Astrocyte (in vitro differentiated cells and primary cell): ENCODE measurements at regions not wholly inside any gene's neighbourhood (a gene's known extent, or its start where the extent isn't known, plus 50 kb on each side); places are given as distances from the start of the nearest gene placed in this dataset.
"Not testable (repeated sequence)": the region's sequence is repeated elsewhere in the genome, so short reads cannot be mapped to it uniquely, and the experiment has no call there.

ENCODE experiments used
- DNase-seq: peaks from one replicate; pipeline ENCODE4 v3.0.0-alpha.2; 2010; ENCODE audit warnings: low read depth
- FAIRE-seq: peaks from 2 replicates; lab custom pipeline; 2011; peaks lifted over from hg19 to GRCh38; lab: Jason Lieb, UNC
- H2AFZ ChIP-seq: 2 replicates; pipeline ENCODE4 v1.6.0; 2012; ENCODE audit warnings: low read depth, low read length, inconsistent platforms
- H3K27ac ChIP-seq: 2 replicates; pipeline ENCODE4 v1.5.1; 2011; ENCODE audit warnings: low read depth, low read length, inconsistent platforms
- H3K27me3 ChIP-seq: 2 replicates; pipeline ENCODE4 v1.6.0; 2011; ENCODE audit warnings: low read length, inconsistent platforms; ENCODE audit not compliant: insufficient read depth
- H3K36me3 ChIP-seq: 2 replicates; pipeline ENCODE4 v1.5.1; 2011; ENCODE audit warnings: low read length, inconsistent platforms; ENCODE audit not compliant: insufficient read depth
- H3K4me1 ChIP-seq: 2 replicates; pipeline ENCODE4 v1.5.1; 2011; ENCODE audit warnings: low read length, inconsistent platforms; ENCODE audit not compliant: insufficient read depth
- H3K4me2 ChIP-seq: 2 replicates; pipeline ENCODE4 v1.6.0; 2012; ENCODE audit warnings: low read length, inconsistent platforms
- H3K4me3 ChIP-seq: 2 replicates; pipeline ENCODE4 v1.5.1; 2011; ENCODE audit warnings: low read depth, mild to moderate bottlenecking, low read length, inconsistent platforms; ENCODE audit not compliant: insufficient read depth
- H3K79me2 ChIP-seq: 2 replicates; pipeline ENCODE4 v1.6.0; 2012; ENCODE audit warnings: mild to moderate bottlenecking, low read length, inconsistent platforms; ENCODE audit not compliant: insufficient read depth
- H3K9ac ChIP-seq: 2 replicates; pipeline ENCODE4 v1.6.0; 2012; ENCODE audit warnings: mild to moderate bottlenecking, low read length, inconsistent platforms
- H3K9me3 ChIP-seq: 2 replicates; pipeline ENCODE4 v1.5.1; 2012; ENCODE audit warnings: low read depth, mild to moderate bottlenecking, low read length, inconsistent platforms; ENCODE audit not compliant: insufficient read depth
- H4K20me1 ChIP-seq: 2 replicates; pipeline ENCODE4 v1.6.0; 2012; ENCODE audit warnings: low read length, inconsistent platforms; ENCODE audit not compliant: insufficient read depth
- H3K27ac Mint-ChIP-seq: one replicate; pipeline ENCODE4 v1.8.0; 2021; ENCODE audit warnings: mild to moderate bottlenecking, mixed read lengths; ENCODE audit not compliant: unreplicated experiment
- H3K27me3 Mint-ChIP-seq: one replicate; pipeline ENCODE4 v1.8.0; 2021; ENCODE audit warnings: low read depth, mixed read lengths; ENCODE audit not compliant: unreplicated experiment
- H3K36me3 Mint-ChIP-seq: one replicate; pipeline ENCODE4 v1.8.0; 2021; ENCODE audit warnings: low read depth, mixed read lengths; ENCODE audit not compliant: unreplicated experiment
- H3K4me1 Mint-ChIP-seq: one replicate; pipeline ENCODE4 v1.8.0; 2021; ENCODE audit warnings: low read depth, mixed read lengths; ENCODE audit not compliant: unreplicated experiment
- H3K4me3 Mint-ChIP-seq: one replicate; pipeline ENCODE4 v1.8.0; 2021; ENCODE audit warnings: mild to moderate bottlenecking, moderate library complexity, mixed read lengths; ENCODE audit not compliant: unreplicated experiment
- H3K9me3 Mint-ChIP-seq: one replicate; pipeline ENCODE4 v1.8.0; 2021; ENCODE audit warnings: mild to moderate bottlenecking, mixed read lengths; ENCODE audit not compliant: unreplicated experiment

DNA sequence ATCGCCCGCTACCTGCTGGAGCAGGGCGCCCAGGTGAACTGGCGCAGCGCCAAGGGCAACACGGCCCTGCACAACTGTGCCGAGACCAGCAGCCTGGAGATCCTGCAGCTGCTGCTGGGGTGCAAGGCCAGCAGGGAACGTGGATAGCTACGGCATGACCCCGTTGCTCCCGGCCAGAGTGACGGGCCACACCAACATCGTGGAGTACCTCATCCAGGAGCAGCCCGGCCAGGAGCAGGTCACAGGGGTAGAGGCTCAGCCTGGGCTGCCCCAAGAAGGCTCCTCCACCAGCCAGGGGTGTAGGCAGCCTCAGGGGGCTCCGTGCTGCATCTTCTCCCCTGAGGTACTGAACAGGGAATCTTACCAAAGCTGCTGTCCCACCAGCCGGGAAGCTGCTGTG lies 515.9 kb downstream of the TUBA3C start:
- not testable (repeated sequence) for FAIRE-seq, H3K36me3 Mint-ChIP-seq, H3K4me3 Mint-ChIP-seq, H2AFZ ChIP-seq, H3K9ac ChIP-seq, H3K27ac ChIP-seq, H3K27ac Mint-ChIP-seq, H3K4me3 ChIP-seq, H3K27me3 Mint-ChIP-seq, DNase-seq, H3K4me2 ChIP-seq, H3K4me1 ChIP-seq, H3K36me3 ChIP-seq, H3K79me2 ChIP-seq, H4K20me1 ChIP-seq, H3K9me3 Mint-ChIP-seq, H3K9me3 ChIP-seq, H3K27me3 ChIP-seq, H3K4me1 Mint-ChIP-seq

DNA sequence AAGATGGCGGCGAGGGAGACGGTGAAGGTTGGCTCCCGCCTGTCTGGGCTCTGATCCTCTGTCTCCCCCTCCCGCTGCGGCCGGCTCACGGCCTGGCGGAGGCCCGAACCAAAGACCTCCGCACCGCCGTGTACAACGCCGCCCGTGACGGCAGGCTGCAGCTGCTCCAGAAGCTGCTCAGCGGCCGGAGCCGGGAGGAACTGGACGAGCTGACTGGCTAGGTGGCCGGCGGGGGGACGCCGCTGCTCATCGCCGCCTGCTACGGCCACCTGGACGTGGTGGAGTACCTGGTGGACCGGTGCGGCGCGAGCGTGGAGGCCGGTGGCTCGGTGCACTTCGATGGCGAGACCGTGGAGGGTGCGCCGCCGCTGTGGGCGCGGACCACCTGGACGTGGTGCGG lies 516.5 kb downstream of the TUBA3C start:
- H3K27ac ChIP-seq, H3K9me3 Mint-ChIP-seq, H3K79me2 ChIP-seq, H3K4me3 ChIP-seq, H3K4me1 ChIP-seq, DNase-seq, H3K4me3 Mint-ChIP-seq, H3K9me3 ChIP-seq, H3K36me3 ChIP-seq, H3K36me3 Mint-ChIP-seq, H3K27me3 ChIP-seq, H3K4me2 ChIP-seq, H2AFZ ChIP-seq, H3K9ac ChIP-seq, H4K20me1 ChIP-seq, H3K4me1 Mint-ChIP-seq, H3K27me3 Mint-ChIP-seq, FAIRE-seq, H3K27ac Mint-ChIP-seq: not testable (repeated sequence)

DNA sequence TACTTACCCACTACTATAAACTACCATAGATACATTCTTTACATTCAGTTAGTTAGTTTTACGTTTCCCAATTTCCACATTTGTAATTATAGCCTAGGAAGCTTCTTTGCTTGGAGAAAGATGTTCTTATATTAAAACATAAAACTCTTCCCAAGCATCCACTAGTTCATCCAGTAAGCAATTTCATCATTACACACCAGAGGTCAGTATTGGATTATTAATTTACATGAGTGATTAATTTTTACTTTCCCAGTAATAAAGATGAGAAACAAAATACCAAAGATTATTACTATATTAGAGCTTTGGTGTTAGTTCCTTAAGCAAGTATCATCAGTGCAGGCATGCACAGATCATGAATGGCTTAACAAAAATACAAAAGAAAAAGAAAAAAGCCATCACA lies 518.4 kb downstream of the TUBA3C start:
- not testable (repeated sequence) for H3K27me3 ChIP-seq, FAIRE-seq, H3K9me3 ChIP-seq, H3K27ac ChIP-seq, H4K20me1 ChIP-seq, H3K4me1 Mint-ChIP-seq, H3K27me3 Mint-ChIP-seq, H3K4me3 Mint-ChIP-seq, H3K9me3 Mint-ChIP-seq, H3K27ac Mint-ChIP-seq, H3K9ac ChIP-seq, DNase-seq, H3K36me3 ChIP-seq, H3K4me3 ChIP-seq, H2AFZ ChIP-seq, H3K36me3 Mint-ChIP-seq, H3K4me2 ChIP-seq, H3K79me2 ChIP-seq, H3K4me1 ChIP-seq

DNA sequence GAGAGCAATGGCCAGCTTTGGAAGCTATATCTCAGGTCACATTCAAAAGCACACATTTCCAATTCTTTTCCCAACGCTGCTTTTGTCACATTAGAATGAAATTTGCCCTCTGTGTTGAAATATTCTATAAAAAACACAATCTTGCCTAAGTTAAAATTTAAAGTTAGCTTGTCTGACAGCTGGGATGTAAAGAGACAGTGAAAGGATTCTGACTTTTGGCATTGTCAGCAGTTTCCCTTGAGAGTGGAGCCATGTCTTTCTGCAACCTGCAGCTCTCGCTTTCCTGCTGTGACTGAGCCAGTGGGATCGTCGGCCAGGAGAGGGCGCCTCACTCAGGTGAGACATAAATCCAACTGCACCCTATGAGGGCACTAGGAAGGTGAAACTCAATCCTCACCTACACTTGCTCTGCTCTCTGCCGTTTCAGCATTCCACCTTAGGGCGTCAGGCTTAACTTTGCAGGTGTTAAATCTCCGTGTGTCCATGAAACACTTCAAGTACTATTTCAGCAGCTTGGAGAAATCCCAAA lies 537.9 kb downstream of the TUBA3C start:
- H2AFZ ChIP-seq, H3K27ac ChIP-seq, H3K36me3 ChIP-seq, FAIRE-seq, H3K27me3 Mint-ChIP-seq, H3K4me1 Mint-ChIP-seq, H3K79me2 ChIP-seq, H3K4me1 ChIP-seq, H3K27ac Mint-ChIP-seq, H3K9ac ChIP-seq, H3K4me3 Mint-ChIP-seq, H3K9me3 ChIP-seq, H3K4me2 ChIP-seq, H4K20me1 ChIP-seq, H3K36me3 Mint-ChIP-seq, H3K9me3 Mint-ChIP-seq, DNase-seq, H3K4me3 ChIP-seq, H3K27me3 ChIP-seq: not testable (repeated sequence)

GRCh38 chr13:18628928-18629327 lies 552.7 kb downstream of the TUBA3C start:
- H4K20me1 ChIP-seq, H2AFZ ChIP-seq, H3K4me3 Mint-ChIP-seq, DNase-seq, H3K36me3 ChIP-seq, H3K27me3 ChIP-seq, H3K27ac ChIP-seq, H3K4me1 Mint-ChIP-seq, H3K4me2 ChIP-seq, FAIRE-seq, H3K4me1 ChIP-seq, H3K27ac Mint-ChIP-seq, H3K9me3 ChIP-seq, H3K27me3 Mint-ChIP-seq, H3K4me3 ChIP-seq, H3K79me2 ChIP-seq, H3K36me3 Mint-ChIP-seq, H3K9me3 Mint-ChIP-seq, H3K9ac ChIP-seq: not testable (repeated sequence)
